ENCODE measurements at regions not wholly inside any gene's neighbourhood (a gene's known extent, or its start where the extent isn't known, plus 50 kb on each side); places are given as distances from the start of the nearest gene placed in this dataset.
"Not testable (repeated sequence)": the region's sequence is repeated elsewhere in the genome, so short reads cannot be mapped to it uniquely, and the experiment has no call there.

- peak; percentile 16 for DNase-seq
Observed at GRCh38 chr6:76633259-76633658, 560.8 kb upstream of the IMPG1 start.

GRCh38 chr6:76631622-76632021, 559.2 kb upstream of the IMPG1 start:
- no peak for DNase-seq

- DNase-seq: no peak
Observed at GRCh38 chr6:76615395-76615794, 542.9 kb upstream of the IMPG1 start.

- DNase-seq: no peak
Observed at GRCh38 chr6:76612954-76613353, 540.5 kb upstream of the IMPG1 start.

GRCh38 chr6:76609160-76609559, 536.7 kb upstream of the IMPG1 start:
- DNase-seq: no peak

- no peak for DNase-seq
Observed at GRCh38 chr6:76594109-76594508, 521.6 kb upstream of the IMPG1 start.

GRCh38 chr6:76593668-76594067, 521.2 kb upstream of the IMPG1 start:
- DNase-seq: no peak

- DNase-seq: no peak
Observed at GRCh38 chr6:76592566-76592965, 520.1 kb upstream of the IMPG1 start.

GRCh38 chr6:76587271-76587670, 514.8 kb upstream of the IMPG1 start:
- DNase-seq: no peak

GRCh38 chr6:76584121-76584520, 511.7 kb upstream of the IMPG1 start:
- no peak for DNase-seq

GRCh38 chr6:76578746-76579145, 506.3 kb upstream of the IMPG1 start:
- no peak for DNase-seq

- no peak for DNase-seq
Observed at GRCh38 chr6:76574746-76575145, 502.3 kb upstream of the IMPG1 start.

GRCh38 chr6:76565932-76566331, 493.5 kb upstream of the IMPG1 start:
- no peak for DNase-seq

GRCh38 chr6:76562371-76562770, 489.9 kb upstream of the IMPG1 start:
- not testable (repeated sequence) for DNase-seq

- not testable (repeated sequence) for DNase-seq
Observed at GRCh38 chr6:76560851-76561755, 488.6 kb upstream of the IMPG1 start.

GRCh38 chr6:76553256-76553655, 480.8 kb upstream of the IMPG1 start:
- no peak for DNase-seq

GRCh38 chr6:76552268-76552667, 479.8 kb upstream of the IMPG1 start:
- DNase-seq: no peak

GRCh38 chr6:76533661-76534060, 461.2 kb upstream of the IMPG1 start:
- no peak for DNase-seq

- no peak for DNase-seq
Observed at GRCh38 chr6:76532647-76533046, 460.2 kb upstream of the IMPG1 start.

GRCh38 chr6:76518443-76518842, 446.0 kb upstream of the IMPG1 start:
- DNase-seq: peak; percentile 8

GRCh38 chr6:76516924-76517323, 444.5 kb upstream of the IMPG1 start:
- DNase-seq: no peak

GRCh38 chr6:76510489-76510888, 438.0 kb upstream of the IMPG1 start:
- DNase-seq: peak; percentile 12

GRCh38 chr6:76509397-76509796, 436.9 kb upstream of the IMPG1 start:
- DNase-seq: no peak

GRCh38 chr6:76506808-76507207, 434.3 kb upstream of the IMPG1 start:
- DNase-seq: no peak

- DNase-seq: peak; percentile 36
Observed at GRCh38 chr6:76495909-76496308, 423.4 kb upstream of the IMPG1 start.

All from DMS53 (cell line).